ENCODE measurements at regions not wholly inside any gene's neighbourhood (a gene's known extent, or its start where the extent isn't known, plus 50 kb on each side); places are given as distances from the start of the nearest gene placed in this dataset.
"Not testable (repeated sequence)": the region's sequence is repeated elsewhere in the genome, so short reads cannot be mapped to it uniquely, and the experiment has no call there.

- H3K27me3 Mint-ChIP-seq: peaks cover 6% of the 10 kb centered on the region
- H3K9me3 Mint-ChIP-seq: no peaks in the 10 kb centered on the region
- no peak for DNase-seq
- H3K4me3 Mint-ChIP-seq: no peak overlapping the region
- CTCF ChIA-PET: interaction anchor here (1.0 kb wide), 1 partner anchor 9 kb away, joined by 3 read pairs; no protein-coding TSS in a partner anchor
- no peaks in the 10 kb centered on the region for H3K36me3 Mint-ChIP-seq (ENCODE audit: low read depth)
- no peak overlapping the region for H3K27ac Mint-ChIP-seq
- POLR2A ChIA-PET: no interaction called here
- peaks cover 15% of the 10 kb centered on the region for H3K4me1 Mint-ChIP-seq
Measured at GRCh38 chr5:42943931-42944631, 96.0 kb downstream of the ANXA2R start.

- CTCF ChIA-PET: interaction anchor here (0.6 to 3.7 kb wide), 2 partner anchors 8 to 73 kb away, joined by 3 to 21 read pairs; no protein-coding TSS in a partner anchor
- peaks cover 6% of the 10 kb centered on the region for H3K9me3 Mint-ChIP-seq
- peaks cover 6% of the 10 kb centered on the region for H3K27me3 Mint-ChIP-seq
- H3K36me3 Mint-ChIP-seq (ENCODE audit: low read depth): no peaks in the 10 kb centered on the region
- DNase-seq: no peak
- no peak overlapping the region for H3K4me3 Mint-ChIP-seq
- no peak overlapping the region for H3K27ac Mint-ChIP-seq
- POLR2A ChIA-PET: no interaction called here
- peaks cover 6% of the 10 kb centered on the region for H3K4me1 Mint-ChIP-seq
Measured at GRCh38 chr5:42940853-42941252, 99.3 kb downstream of the ANXA2R start.

GRCh38 chr5:42932011-42932410 lies 108.1 kb downstream of the ANXA2R start:
- H3K9me3 Mint-ChIP-seq: peaks cover 18% of the 10 kb centered on the region
- CTCF ChIA-PET: interaction anchor here (0.9 kb wide), 1 partner anchor 11 kb away, joined by 3 read pairs; no protein-coding TSS in a partner anchor
- H3K4me1 Mint-ChIP-seq: not testable (repeated sequence)

GRCh38 chr5:42931451-42931850 lies 108.7 kb downstream of the ANXA2R start:
- not testable (repeated sequence) for DNase-seq; H3K36me3 Mint-ChIP-seq (ENCODE audit: low read depth); H3K27me3 Mint-ChIP-seq; H3K27ac Mint-ChIP-seq; H3K4me1 Mint-ChIP-seq; H3K4me3 Mint-ChIP-seq
- CTCF ChIA-PET: interaction anchor here (0.9 kb wide), 1 partner anchor 11 kb away, joined by 3 read pairs; no protein-coding TSS in a partner anchor
- H3K9me3 Mint-ChIP-seq: peaks cover 15% of the 10 kb centered on the region
- POLR2A ChIA-PET: interaction anchor here (0.5 kb wide), 1 partner anchor 33 kb away, joined by 3 read pairs; no protein-coding TSS in a partner anchor

More at GRCh38 chr5:42932011-42932410, 108.1 kb downstream of the ANXA2R start:
- H3K27me3 Mint-ChIP-seq; H3K36me3 Mint-ChIP-seq (ENCODE audit: low read depth); H3K27ac Mint-ChIP-seq; H3K4me3 Mint-ChIP-seq; DNase-seq: not testable (repeated sequence)
- POLR2A ChIA-PET: interaction anchor here (0.5 kb wide), 1 partner anchor 33 kb away, joined by 3 read pairs; no protein-coding TSS in a partner anchor

- H3K27ac Mint-ChIP-seq: no peak overlapping the region
- H3K4me3 Mint-ChIP-seq: no peak overlapping the region
- no peak for DNase-seq
- ChIA-PET CTCF (no interaction called here), POLR2A (no interaction called here)
- peaks cover 5% of the 10 kb centered on the region for H3K27me3 Mint-ChIP-seq
- peaks cover 2% of the 10 kb centered on the region for H3K36me3 Mint-ChIP-seq (ENCODE audit: low read depth)
- H3K9me3 Mint-ChIP-seq: peaks cover 15% of the 10 kb centered on the region
- no peaks in the 10 kb centered on the region for H3K4me1 Mint-ChIP-seq
Measured at GRCh38 chr5:42930934-42931333, 109.2 kb downstream of the ANXA2R start.

GRCh38 chr5:42929871-42930270 lies 110.2 kb downstream of the ANXA2R start:
- peaks cover 2% of the 10 kb centered on the region for H3K27me3 Mint-ChIP-seq
- no peaks in the 10 kb centered on the region for H3K4me1 Mint-ChIP-seq
- peaks cover 15% of the 10 kb centered on the region for H3K9me3 Mint-ChIP-seq
- CTCF ChIA-PET: interaction anchor here (0.6 kb wide), 2 partner anchors 143 to 483 kb away, joined by 4 read pairs; no protein-coding TSS in a partner anchor
- H3K36me3 Mint-ChIP-seq (ENCODE audit: low read depth): peaks cover 2% of the 10 kb centered on the region
- POLR2A ChIA-PET: no interaction called here
- no peak overlapping the region for H3K27ac Mint-ChIP-seq
- no peak overlapping the region for H3K4me3 Mint-ChIP-seq
- no peak for DNase-seq

- DNase-seq: no peak
- Mint-ChIP-seq H3K27ac (no peak overlapping the region), H3K9me3 (peaks cover 10% of the 10 kb centered on the region), H3K4me3 (no peak overlapping the region), H3K27me3 (no peaks in the 10 kb centered on the region), H3K36me3 (ENCODE audit: low read depth) (peaks cover 2% of the 10 kb centered on the region), H3K4me1 (no peaks in the 10 kb centered on the region)
- CTCF ChIA-PET: interaction anchor here (1.0 to 1.1 kb wide), 2 partner anchors 12 to 23 kb away, joined by 3 to 4 read pairs; no protein-coding TSS in a partner anchor
- POLR2A ChIA-PET: no interaction called here
Measured at GRCh38 chr5:42927730-42928129, 112.4 kb downstream of the ANXA2R start.

GRCh38 chr5:42924686-42925085 lies 113.0 kb upstream of the SELENOP start:
- CTCF ChIA-PET: no interaction called here
- Mint-ChIP-seq H3K27me3 (no peaks in the 10 kb centered on the region), H3K4me3 (no peak overlapping the region), H3K36me3 (ENCODE audit: low read depth) (no peaks in the 10 kb centered on the region), H3K27ac (no peak overlapping the region), H3K9me3 (peaks cover 2% of the 10 kb centered on the region), H3K4me1 (no peaks in the 10 kb centered on the region)
- POLR2A ChIA-PET: no interaction called here
- DNase-seq: no peak

- H3K4me3 Mint-ChIP-seq: no peak overlapping the region
- no peak overlapping the region for H3K27ac Mint-ChIP-seq
- no peaks in the 10 kb centered on the region for H3K27me3 Mint-ChIP-seq
- H3K9me3 Mint-ChIP-seq: no peaks in the 10 kb centered on the region
- H3K4me1 Mint-ChIP-seq: no peaks in the 10 kb centered on the region
- no peaks in the 10 kb centered on the region for H3K36me3 Mint-ChIP-seq (ENCODE audit: low read depth)
- CTCF ChIA-PET: interaction anchor here (1.0 kb wide), 1 partner anchor 15 kb away, joined by 3 read pairs; no protein-coding TSS in a partner anchor
- POLR2A ChIA-PET: no interaction called here
- no peak for DNase-seq
Measured at GRCh38 chr5:42924226-42924625, 112.5 kb upstream of the SELENOP start.

GRCh38 chr5:42923710-42924109 lies 112.0 kb upstream of the SELENOP start:
- Mint-ChIP-seq H3K4me3 (no peak overlapping the region), H3K9me3 (no peaks in the 10 kb centered on the region), H3K27me3 (no peaks in the 10 kb centered on the region), H3K4me1 (no peaks in the 10 kb centered on the region), H3K36me3 (ENCODE audit: low read depth) (no peaks in the 10 kb centered on the region), H3K27ac (no peak overlapping the region)
- ChIA-PET POLR2A (no interaction called here), CTCF (interaction anchor here (1.0 to 1.6 kb wide), 4 partner anchors 10 to 15 kb away, joined by 3 to 6 read pairs (median 4); no protein-coding TSS in a partner anchor)
- DNase-seq: no peak

GRCh38 chr5:42919600-42919999 lies 107.9 kb upstream of the SELENOP start:
- no peak overlapping the region for H3K27ac Mint-ChIP-seq
- CTCF ChIA-PET: interaction anchor here (1.8 kb wide), 1 partner anchor 11 kb away, joined by 10 read pairs; no protein-coding TSS in a partner anchor
- no peaks in the 10 kb centered on the region for H3K4me1 Mint-ChIP-seq
- DNase-seq: no peak
- no peaks in the 10 kb centered on the region for H3K36me3 Mint-ChIP-seq (ENCODE audit: low read depth)
- H3K27me3 Mint-ChIP-seq: no peaks in the 10 kb centered on the region
- no peaks in the 10 kb centered on the region for H3K9me3 Mint-ChIP-seq
- POLR2A ChIA-PET: no interaction called here
- no peak overlapping the region for H3K4me3 Mint-ChIP-seq

GRCh38 chr5:42915306-42915866 lies 103.7 kb upstream of the SELENOP start:
- Mint-ChIP-seq H3K4me3 (no peak overlapping the region), H3K9me3 (no peaks in the 10 kb centered on the region), H3K27ac (no peak overlapping the region), H3K27me3 (no peaks in the 10 kb centered on the region), H3K36me3 (ENCODE audit: low read depth) (no peaks in the 10 kb centered on the region), H3K4me1 (peaks cover 11% of the 10 kb centered on the region)
- CTCF ChIA-PET: interaction anchor here (0.6 kb wide), 1 partner anchor 8 kb away, joined by 3 read pairs; no protein-coding TSS in a partner anchor
- DNase-seq: no peak
- POLR2A ChIA-PET: no interaction called here

- Mint-ChIP-seq H3K27ac (no peak overlapping the region), H3K36me3 (ENCODE audit: low read depth) (no peaks in the 10 kb centered on the region), H3K27me3 (peaks cover 6% of the 10 kb centered on the region), H3K9me3 (no peaks in the 10 kb centered on the region), H3K4me1 (peaks cover 24% of the 10 kb centered on the region), H3K4me3 (no peak overlapping the region)
- DNase-seq: peak; percentile 60
- CTCF ChIA-PET: interaction anchor here (0.6 to 1.4 kb wide), 5 partner anchors 11 to 152 kb away, joined by 3 to 4 read pairs (median 3); no protein-coding TSS in a partner anchor
- POLR2A ChIA-PET: interaction anchor here (0.5 kb wide), 1 partner anchor 194 kb away, joined by 4 read pairs; no protein-coding TSS in a partner anchor
Measured at GRCh38 chr5:42912184-42912798, 100.6 kb upstream of the SELENOP start.

Measured in activated CD4-positive, alpha-beta T cell treated with anti-CD3 and anti-CD28 coated beads, Interleukin-2, amount 10 ng/mL, durations not matched to agents 7 days and 5 days (primary cell).